Neuronal stem cell (in vitro differentiated cells): ENCODE measurements at regions not wholly inside any gene's neighbourhood (a gene's known extent, or its start where the extent isn't known, plus 50 kb on each side); places are given as distances from the start of the nearest gene placed in this dataset.

Experiments
- DNase-seq: peaks from one replicate; pipeline ENCODE4 v3.0.0-alpha.2; 2013; ENCODE audit warnings: low spot score
- H2AFZ ChIP-seq: one replicate; pipeline ENCODE4 v1.6.1; 2013; ENCODE audit warnings: mild to moderate bottlenecking, low read length, inconsistent platforms
- H2AK5ac ChIP-seq: 2 replicates; pipeline ENCODE4 v1.6.1; 2013; ENCODE audit warnings: low read depth, mild to moderate bottlenecking, inconsistent platforms, low read length, moderate library complexity, mixed read lengths
- H2BK120ac ChIP-seq: 2 replicates; pipeline ENCODE4 v1.6.1; 2013; ENCODE audit warnings: low read depth, mild to moderate bottlenecking, inconsistent platforms, low read length, moderate library complexity, mixed read lengths
- H2BK12ac ChIP-seq: one replicate; pipeline ENCODE4 v1.6.1; 2013; ENCODE audit warnings: low read length, inconsistent platforms
- H2BK15ac ChIP-seq: 2 replicates; pipeline ENCODE4 v1.6.1; 2013; ENCODE audit warnings: mild to moderate bottlenecking, low read length, inconsistent platforms, mixed read lengths
- H2BK5ac ChIP-seq: one replicate; pipeline ENCODE4 v1.6.1; 2013; ENCODE audit warnings: inconsistent platforms, mild to moderate bottlenecking, low read length, moderate library complexity
- H3K14ac ChIP-seq: one replicate; pipeline ENCODE4 v1.6.1; 2013; ENCODE audit warnings: low read length, inconsistent platforms
- H3K18ac ChIP-seq: 2 replicates; pipeline ENCODE4 v1.6.1; 2013; ENCODE audit warnings: low read length, inconsistent platforms
- H3K23ac ChIP-seq: 2 replicates; pipeline ENCODE4 v1.6.1; 2013; ENCODE audit warnings: low read depth, mild to moderate bottlenecking, mixed read lengths, low read length, inconsistent platforms; ENCODE audit not compliant: poor library complexity
- H3K27ac ChIP-seq: replicated peaks from 3 replicates; pipeline ENCODE4 v1.5.1; 2013; ENCODE audit warnings: low read length, inconsistent platforms
- H3K27me3 ChIP-seq, 3 experiments: 2 replicates each; pipeline ENCODE4 v1.6.1; 2013; ENCODE audit warnings: low read length in 3 of 3, mild to moderate bottlenecking in 2 of 3, inconsistent platforms in 1 of 3, low read depth in 1 of 3, mixed read lengths in 1 of 3, moderate library complexity in 1 of 3; ENCODE audit not compliant: control insufficient read depth in 3 of 3, insufficient read depth in 3 of 3
- H3K36me3 ChIP-seq, 2 donors: replicated peaks in 1 of 2; 2 replicates each; pipeline ENCODE4 v1.6.1; 2013; ENCODE audit warnings: low read length in 2 of 2; ENCODE audit not compliant: control insufficient read depth in 2 of 2, insufficient read depth in 2 of 2
- H3K4ac ChIP-seq: 2 replicates; pipeline ENCODE4 v1.6.1; 2013; ENCODE audit warnings: inconsistent platforms, mild to moderate bottlenecking, low read length, moderate library complexity
- H3K4me1 ChIP-seq, 2 donors: 1 replicate in 1 of 2; 2 replicates in 1 of 2; pipeline ENCODE4 v1.6.1; 2013; ENCODE audit warnings: low read length in 2 of 2, low read depth in 1 of 2; ENCODE audit not compliant: control insufficient read depth in 2 of 2, insufficient read depth in 1 of 2
- H3K4me2 ChIP-seq: one replicate; pipeline ENCODE4 v1.6.1; 2013; ENCODE audit warnings: mild to moderate bottlenecking, low read length, inconsistent platforms; ENCODE audit not compliant: insufficient read depth, poor library complexity, severe bottlenecking
- H3K4me3 ChIP-seq, 2 donors: 2 replicates each; pipeline ENCODE4 v1.5.1; 2013; ENCODE audit warnings: low read length in 2 of 2, mild to moderate bottlenecking in 2 of 2, inconsistent platforms in 1 of 2, moderate library complexity in 1 of 2
- H3K79me1 ChIP-seq: one replicate; pipeline ENCODE4 v1.6.1; 2013; ENCODE audit warnings: low read depth, mild to moderate bottlenecking, inconsistent platforms, low read length, moderate library complexity
- H3K9ac ChIP-seq: one replicate; pipeline ENCODE4 v1.6.1; 2013; ENCODE audit warnings: mild to moderate bottlenecking, low read depth, low read length, inconsistent platforms; ENCODE audit not compliant: poor library complexity
- H3K9me3 ChIP-seq, 2 donors: replicated peaks in 1 of 2; 2 replicates each; pipeline versions ENCODE3 to v1.6.1; 2013; ENCODE audit warnings: low read length in 2 of 2, mild to moderate bottlenecking in 2 of 2, inconsistent platforms in 1 of 2, low read depth in 1 of 2, mixed read lengths in 1 of 2, moderate library complexity in 1 of 2; ENCODE audit not compliant: control insufficient read depth in 2 of 2, insufficient read depth in 1 of 2
- H4K8ac ChIP-seq: one replicate; pipeline ENCODE4 v1.6.1; 2013; ENCODE audit warnings: low read depth, mild to moderate bottlenecking, inconsistent platforms, low read length, moderate library complexity
- H4K91ac ChIP-seq: one replicate; pipeline ENCODE4 v1.6.1; 2013; ENCODE audit warnings: low read length, low read depth, mild to moderate bottlenecking, inconsistent platforms; ENCODE audit not compliant: poor library complexity
- WGBS, 2 donors: extraction: QIAGEN DNeasy Blood & Tissue Kit; methylation state at CpG; one replicate each; pipeline ENCODE4 v1.1.7; 2013; ENCODE audit warnings: missing lambda C conversion rate in 2 of 2, mixed read lengths in 1 of 2; ENCODE audit not compliant: insufficient read length in 2 of 2, insufficient replicate concordance in 1 of 2; ENCODE audit errors: extremely low coverage in 2 of 2; 5-methylcytosine and 5-hydroxymethylcytosine counted together

DNA sequence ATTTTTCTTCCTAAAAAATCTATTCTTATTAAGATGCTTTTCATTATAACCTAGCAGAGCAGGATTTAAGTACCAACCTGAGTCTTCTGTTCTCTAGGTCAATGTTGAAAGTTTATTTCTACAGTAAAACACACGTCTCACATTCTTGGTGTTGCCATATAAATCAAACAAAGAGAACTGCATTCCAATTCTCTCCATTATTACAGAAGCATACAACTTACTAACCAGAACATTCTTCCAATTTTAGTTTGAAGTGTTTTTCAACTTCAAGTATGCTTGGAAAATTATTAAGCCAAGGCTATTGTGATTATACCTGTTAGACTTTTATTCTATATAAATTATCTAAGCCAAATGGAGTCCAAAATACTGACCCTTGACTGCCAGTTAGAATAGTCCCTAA lies 110.4 kb upstream of the PMFBP1 start:
- H3K27ac ChIP-seq = no peak overlapping the region
- H2BK5ac ChIP-seq = no peak overlapping the region
- no peak overlapping the region for H3K4ac ChIP-seq
- H2AFZ ChIP-seq = no peak overlapping the region
- H3K4me1 ChIP-seq = peaks cover 0 to 1% of the 10 kb centered on the region in 2 donors
- H4K8ac ChIP-seq = no peak overlapping the region
- no peaks in the 10 kb centered on the region for H3K79me1 ChIP-seq
- H3K4me3 ChIP-seq = no peak overlapping the region
- H3K4me2 ChIP-seq = no peak overlapping the region
- no peak overlapping the region for H2BK12ac ChIP-seq
- H3K18ac ChIP-seq = no peak overlapping the region
- H2BK15ac ChIP-seq = no peak overlapping the region
- H3K27me3 ChIP-seq = no peaks in the 10 kb centered on the region
- H3K23ac ChIP-seq = no peak overlapping the region
- H3K9me3 ChIP-seq = no peaks in the 10 kb centered on the region
- no peak overlapping the region for H4K91ac ChIP-seq
- H3K36me3 ChIP-seq = no peaks in the 10 kb centered on the region
- WGBS, 2 donors = no CpG with 5 or more reads among the region's 1 CpG
- H2AK5ac ChIP-seq = no peak overlapping the region
- H2BK120ac ChIP-seq = no peak overlapping the region
- H3K14ac ChIP-seq = no peak overlapping the region
- H3K9ac ChIP-seq = no peak overlapping the region
- no peak for DNase-seq

DNA sequence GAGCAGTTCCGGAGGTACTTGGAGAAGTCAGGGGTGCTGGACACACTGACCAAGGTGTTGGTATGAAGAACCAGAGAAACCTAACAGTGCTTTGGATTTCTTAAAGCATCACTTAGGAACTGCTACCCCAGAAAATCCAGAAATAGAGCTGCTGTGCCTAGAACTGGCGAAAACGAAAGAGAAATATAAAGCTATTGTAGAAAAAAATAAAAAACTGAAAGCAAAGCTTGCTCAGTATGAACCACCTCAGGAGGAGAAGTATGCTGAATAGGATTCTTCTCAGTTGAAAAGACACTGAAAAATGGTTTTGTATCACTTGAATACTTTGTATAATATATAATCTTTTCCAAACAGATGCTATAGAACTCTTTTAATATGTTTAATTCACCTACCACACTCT lies 106.3 kb upstream of the PMFBP1 start:
- no peaks in the 10 kb centered on the region for H3K9me3 ChIP-seq
- no peak overlapping the region for H2BK5ac ChIP-seq
- no peak overlapping the region for H3K4me2 ChIP-seq
- no peaks in the 10 kb centered on the region for H3K27me3 ChIP-seq
- H2AFZ ChIP-seq = no peak overlapping the region
- no peak overlapping the region for H3K9ac ChIP-seq
- H2BK15ac ChIP-seq = no peak overlapping the region
- DNase-seq = no peak
- H3K23ac ChIP-seq = no peak overlapping the region
- no peak overlapping the region for H4K91ac ChIP-seq
- H3K36me3 ChIP-seq = no peaks in the 10 kb centered on the region
- no peak overlapping the region for H3K4me3 ChIP-seq
- H4K8ac ChIP-seq = no peak overlapping the region
- WGBS, 2 donors = no CpG with 5 or more reads among the region's 3 CpGs
- H3K4ac ChIP-seq = no peak overlapping the region
- H2AK5ac ChIP-seq = no peak overlapping the region
- H2BK12ac ChIP-seq = no peak overlapping the region
- no peak overlapping the region for H3K14ac ChIP-seq
- H3K27ac ChIP-seq = no peak overlapping the region
- H3K79me1 ChIP-seq = no peaks in the 10 kb centered on the region
- H2BK120ac ChIP-seq = no peak overlapping the region
- no peaks in the 10 kb centered on the region for H3K4me1 ChIP-seq
- no peak overlapping the region for H3K18ac ChIP-seq

DNA sequence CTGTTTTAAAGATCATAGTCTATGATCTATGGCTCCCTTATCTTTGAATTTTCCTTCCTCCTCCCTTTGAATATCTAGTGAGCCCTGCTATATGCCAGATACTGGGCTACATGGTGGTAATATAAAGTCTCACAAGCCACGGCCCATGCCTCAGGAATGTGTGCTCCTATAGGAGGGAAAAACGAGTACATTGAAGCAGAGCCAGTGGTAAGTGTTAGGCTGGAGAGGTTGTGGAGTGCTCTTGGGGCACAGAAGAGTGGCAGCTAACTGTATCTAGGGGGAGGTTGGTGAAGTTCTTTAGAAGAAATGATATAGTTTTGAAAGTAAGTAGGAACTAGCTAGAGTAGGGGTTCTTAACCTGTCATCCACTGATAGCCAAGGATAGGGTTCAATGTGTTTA lies 105.8 kb upstream of the PMFBP1 start:
- Histone ChIP-seq H3K18ac (no peak overlapping the region), H4K8ac (no peak overlapping the region), H3K4me2 (no peak overlapping the region), H2BK120ac (no peak overlapping the region), H3K27me3 (no peaks in the 10 kb centered on the region), H2AK5ac (no peak overlapping the region), H3K9me3 (no peaks in the 10 kb centered on the region), H3K23ac (no peak overlapping the region), H3K4me3 (no peak overlapping the region), H3K79me1 (no peaks in the 10 kb centered on the region), H3K4me1 (no peaks in the 10 kb centered on the region), H2BK15ac (no peak overlapping the region), H3K36me3 (no peaks in the 10 kb centered on the region), H3K4ac (no peak overlapping the region), H4K91ac (no peak overlapping the region), H3K27ac (no peak overlapping the region), H3K14ac (no peak overlapping the region), H2BK5ac (no peak overlapping the region), H2AFZ (no peak overlapping the region), H2BK12ac (no peak overlapping the region), H3K9ac (no peak overlapping the region)
- no CpG with 5 or more reads among the region's 2 CpGs for WGBS, 2 donors
- DNase-seq = no peak

DNA sequence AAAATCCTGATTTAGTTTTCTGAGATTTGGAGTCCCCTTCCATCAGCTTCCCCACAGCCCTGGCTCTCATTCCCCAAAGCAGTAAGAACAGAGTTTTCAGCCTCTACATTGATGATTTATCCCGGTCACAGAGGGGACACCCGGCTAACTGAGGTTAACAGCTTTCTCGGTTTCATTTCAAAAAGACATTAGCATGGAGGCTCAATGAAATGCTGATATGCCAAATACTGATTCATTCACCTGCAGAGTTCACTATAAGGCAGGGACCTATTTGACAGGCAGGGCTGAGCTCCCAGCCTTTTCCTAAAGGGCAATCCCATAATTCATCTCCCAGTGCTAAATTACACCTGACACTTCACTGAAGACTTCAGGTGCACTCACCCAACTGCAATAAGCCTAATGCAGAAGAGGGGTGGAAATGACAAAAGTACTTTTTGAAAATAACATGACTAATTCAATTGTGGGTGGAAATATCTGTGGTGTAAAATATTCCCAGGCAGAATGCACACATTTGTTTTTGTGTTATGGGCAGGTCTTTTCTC lies 99.8 kb upstream of the PMFBP1 start:
- Histone ChIP-seq H3K4me3 (no peak overlapping the region), H2BK12ac (no peak overlapping the region), H2AFZ (no peak overlapping the region), H3K18ac (no peak overlapping the region), H3K9me3 (no peaks in the 10 kb centered on the region), H4K8ac (no peak overlapping the region), H3K23ac (no peak overlapping the region), H2BK5ac (no peak overlapping the region), H2AK5ac (no peak overlapping the region), H3K4me1 (no peaks in the 10 kb centered on the region), H3K9ac (no peak overlapping the region), H2BK120ac (no peak overlapping the region), H3K36me3 (no peaks in the 10 kb centered on the region), H3K14ac (no peak overlapping the region), H3K4me2 (no peak overlapping the region), H2BK15ac (no peak overlapping the region), H3K27me3 (no peaks in the 10 kb centered on the region), H4K91ac (no peak overlapping the region), H3K79me1 (no peaks in the 10 kb centered on the region), H3K27ac (no peak overlapping the region), H3K4ac (no peak overlapping the region)
- no CpG with 5 or more reads among the region's 3 CpGs for WGBS, 2 donors
- DNase-seq = no peak
